GM12873 (cell line): ENCODE measurements at regions not wholly inside any gene's neighbourhood (a gene's known extent, or its start where the extent isn't known, plus 50 kb on each side); places are given as distances from the start of the nearest gene placed in this dataset.

Source experiments
- TF ChIP-seq, protein P1 (sequence below): IDR thresholded peaks from 2 replicates; pipeline ENCODE4 v1.5.1; 2012; ENCODE audit warnings: low read depth, mild to moderate bottlenecking, moderate library complexity, low read length, control low read depth; ENCODE audit not compliant: insufficient read depth; ENCODE audit errors: missing control alignments

DNA sequence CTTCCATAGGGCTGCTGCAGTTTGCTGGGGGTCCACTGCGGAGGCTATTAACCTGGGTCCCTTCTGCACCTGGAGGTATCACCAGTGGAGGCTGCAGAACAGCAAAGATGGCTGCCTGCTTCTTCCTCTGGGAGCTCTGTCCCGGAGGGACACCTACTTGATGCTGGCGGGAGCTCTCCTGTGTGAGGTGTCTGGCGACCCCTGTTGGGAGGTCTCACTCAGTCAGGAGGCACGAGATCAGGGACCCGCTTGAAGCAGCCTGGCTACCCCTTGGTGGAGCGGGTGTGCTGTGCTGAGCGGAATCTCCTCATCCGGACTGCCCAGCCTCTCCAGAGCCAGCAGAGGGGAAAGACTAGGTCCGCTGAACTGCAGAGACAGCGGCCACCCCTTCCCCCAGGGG is 56.0 kb upstream of the CTXND1 start:
- TF ChIP-seq, protein P1, sequence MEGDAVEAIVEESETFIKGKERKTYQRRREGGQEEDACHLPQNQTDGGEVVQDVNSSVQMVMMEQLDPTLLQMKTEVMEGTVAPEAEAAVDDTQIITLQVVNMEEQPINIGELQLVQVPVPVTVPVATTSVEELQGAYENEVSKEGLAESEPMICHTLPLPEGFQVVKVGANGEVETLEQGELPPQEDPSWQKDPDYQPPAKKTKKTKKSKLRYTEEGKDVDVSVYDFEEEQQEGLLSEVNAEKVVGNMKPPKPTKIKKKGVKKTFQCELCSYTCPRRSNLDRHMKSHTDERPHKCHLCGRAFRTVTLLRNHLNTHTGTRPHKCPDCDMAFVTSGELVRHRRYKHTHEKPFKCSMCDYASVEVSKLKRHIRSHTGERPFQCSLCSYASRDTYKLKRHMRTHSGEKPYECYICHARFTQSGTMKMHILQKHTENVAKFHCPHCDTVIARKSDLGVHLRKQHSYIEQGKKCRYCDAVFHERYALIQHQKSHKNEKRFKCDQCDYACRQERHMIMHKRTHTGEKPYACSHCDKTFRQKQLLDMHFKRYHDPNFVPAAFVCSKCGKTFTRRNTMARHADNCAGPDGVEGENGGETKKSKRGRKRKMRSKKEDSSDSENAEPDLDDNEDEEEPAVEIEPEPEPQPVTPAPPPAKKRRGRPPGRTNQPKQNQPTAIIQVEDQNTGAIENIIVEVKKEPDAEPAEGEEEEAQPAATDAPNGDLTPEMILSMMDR = no peak

GRCh38 chr15:80309769-80310384 is 57.9 kb upstream of the CTXND1 start:
- TF ChIP-seq, protein P1 = peak; percentile 50

- TF ChIP-seq, protein P1 = no peak
Measured at GRCh38 chr15:80310776-80311175, 58.8 kb upstream of the CTXND1 start.

DNA sequence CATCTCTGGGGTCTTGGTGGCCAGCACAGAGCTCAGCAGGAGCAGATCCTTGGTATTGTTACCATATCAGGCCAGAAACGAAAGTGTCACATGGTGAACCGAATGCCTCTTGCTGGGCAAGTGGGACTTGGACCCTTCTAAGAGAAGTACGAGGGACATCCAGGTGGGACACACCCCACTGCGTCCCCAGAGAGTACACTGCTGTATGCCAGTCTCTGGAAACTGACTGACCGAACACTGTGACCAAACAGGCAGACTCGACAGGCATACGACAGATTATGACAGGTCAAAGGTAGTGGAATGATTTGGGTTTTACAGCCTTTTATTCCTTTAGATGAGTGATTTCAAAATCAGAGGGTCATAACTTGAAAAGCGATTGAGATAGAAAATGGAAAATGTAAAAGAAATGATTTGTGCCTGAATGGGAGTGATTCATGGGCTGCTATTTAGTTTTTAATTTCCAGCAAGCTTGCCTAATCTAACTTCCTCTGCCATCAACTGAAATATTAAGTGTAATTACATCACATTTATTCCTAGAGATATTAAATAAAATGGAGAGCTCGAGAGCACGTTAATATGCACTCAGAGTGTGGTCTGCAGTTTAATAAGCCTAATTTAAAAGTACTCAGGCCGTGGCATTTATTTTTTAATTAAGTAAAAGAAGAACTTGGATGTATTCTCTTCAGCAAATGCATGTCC is 63.4 kb upstream of the CTXND1 start:
- TF ChIP-seq, protein P1 = no peak

DNA sequence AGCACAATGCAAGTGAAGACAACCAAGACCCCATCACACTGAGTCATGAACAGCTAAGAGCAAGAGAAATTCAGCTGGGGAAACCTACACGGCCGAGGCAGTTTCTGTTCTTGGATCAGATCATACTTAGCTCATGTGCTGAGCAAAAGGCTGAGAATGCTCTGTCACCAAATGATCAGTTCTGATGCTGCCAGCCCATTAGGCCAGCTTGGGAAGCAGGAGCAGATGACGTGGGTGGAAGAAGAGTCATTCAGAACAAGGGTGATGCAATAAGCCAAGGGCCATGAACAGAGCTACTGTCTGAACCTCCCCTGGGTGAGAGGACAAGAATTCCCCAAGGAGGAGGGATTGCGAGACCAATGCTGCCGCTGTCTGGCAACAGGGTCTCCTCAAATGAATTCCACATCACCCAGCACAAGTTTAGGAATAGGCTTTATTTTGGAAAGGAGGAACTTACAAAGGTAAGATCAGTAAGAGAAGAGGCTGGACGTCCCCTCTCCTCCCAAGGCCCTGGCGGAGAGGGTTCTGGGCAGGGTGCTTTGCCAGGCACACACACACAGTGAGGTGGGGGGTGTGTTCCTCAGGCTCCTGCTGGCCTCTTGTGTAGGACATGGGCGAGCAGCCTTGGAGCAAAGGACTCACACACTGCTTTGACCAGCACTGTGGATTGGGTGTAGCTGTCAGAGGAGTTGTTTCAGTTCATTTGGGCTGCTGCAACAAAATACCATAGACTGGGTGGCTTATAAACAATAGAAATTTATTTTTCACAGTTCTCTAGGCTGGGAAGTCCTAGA is 65.6 kb upstream of the CTXND1 start:
- TF ChIP-seq, protein P1 = no peak

- TF ChIP-seq, protein P1 = no peak
Measured at GRCh38 chr15:80321853-80322252, 69.8 kb upstream of the CTXND1 start.

- TF ChIP-seq, protein P1 = no peak
Measured at GRCh38 chr15:80323285-80323684, 71.3 kb upstream of the CTXND1 start.
